C4-2B (cell line): ENCODE measurements at regions not wholly inside any gene's neighbourhood (a gene's known extent, or its start where the extent isn't known, plus 50 kb on each side); places are given as distances from the start of the nearest gene placed in this dataset.

Experiments used
- ZFX ChIP-seq: fragments of 450-650 bp; IDR thresholded peaks from 2 replicates; pipeline ENCODE4 v1.6.1; 2017
- TF ChIP-seq, protein P1 (sequence below): fragments of 450-650 bp; conservative IDR thresholded peaks from 2 replicates; pipeline ENCODE4 v1.5.1; 2017; ENCODE audit warnings: mild to moderate bottlenecking

- TF ChIP-seq, protein P1, sequence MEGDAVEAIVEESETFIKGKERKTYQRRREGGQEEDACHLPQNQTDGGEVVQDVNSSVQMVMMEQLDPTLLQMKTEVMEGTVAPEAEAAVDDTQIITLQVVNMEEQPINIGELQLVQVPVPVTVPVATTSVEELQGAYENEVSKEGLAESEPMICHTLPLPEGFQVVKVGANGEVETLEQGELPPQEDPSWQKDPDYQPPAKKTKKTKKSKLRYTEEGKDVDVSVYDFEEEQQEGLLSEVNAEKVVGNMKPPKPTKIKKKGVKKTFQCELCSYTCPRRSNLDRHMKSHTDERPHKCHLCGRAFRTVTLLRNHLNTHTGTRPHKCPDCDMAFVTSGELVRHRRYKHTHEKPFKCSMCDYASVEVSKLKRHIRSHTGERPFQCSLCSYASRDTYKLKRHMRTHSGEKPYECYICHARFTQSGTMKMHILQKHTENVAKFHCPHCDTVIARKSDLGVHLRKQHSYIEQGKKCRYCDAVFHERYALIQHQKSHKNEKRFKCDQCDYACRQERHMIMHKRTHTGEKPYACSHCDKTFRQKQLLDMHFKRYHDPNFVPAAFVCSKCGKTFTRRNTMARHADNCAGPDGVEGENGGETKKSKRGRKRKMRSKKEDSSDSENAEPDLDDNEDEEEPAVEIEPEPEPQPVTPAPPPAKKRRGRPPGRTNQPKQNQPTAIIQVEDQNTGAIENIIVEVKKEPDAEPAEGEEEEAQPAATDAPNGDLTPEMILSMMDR = no peak
- no peak for TF ChIP-seq ZFX
Measured at GRCh38 chr3:186440891-186441290, 78.9 kb upstream of the DGKG start.
